NCI-H1417 treated with DMSO at 0.1 percent for 48 hours (cell line): ENCODE measurements at regions not wholly inside any gene's neighbourhood (a gene's known extent, or its start where the extent isn't known, plus 50 kb on each side); places are given as distances from the start of the nearest gene placed in this dataset.

Experiments used
- DNase-seq: peaks from one replicate; lab custom pipeline; 2025; lab: John Stamatoyannopoulos, UW

DNA sequence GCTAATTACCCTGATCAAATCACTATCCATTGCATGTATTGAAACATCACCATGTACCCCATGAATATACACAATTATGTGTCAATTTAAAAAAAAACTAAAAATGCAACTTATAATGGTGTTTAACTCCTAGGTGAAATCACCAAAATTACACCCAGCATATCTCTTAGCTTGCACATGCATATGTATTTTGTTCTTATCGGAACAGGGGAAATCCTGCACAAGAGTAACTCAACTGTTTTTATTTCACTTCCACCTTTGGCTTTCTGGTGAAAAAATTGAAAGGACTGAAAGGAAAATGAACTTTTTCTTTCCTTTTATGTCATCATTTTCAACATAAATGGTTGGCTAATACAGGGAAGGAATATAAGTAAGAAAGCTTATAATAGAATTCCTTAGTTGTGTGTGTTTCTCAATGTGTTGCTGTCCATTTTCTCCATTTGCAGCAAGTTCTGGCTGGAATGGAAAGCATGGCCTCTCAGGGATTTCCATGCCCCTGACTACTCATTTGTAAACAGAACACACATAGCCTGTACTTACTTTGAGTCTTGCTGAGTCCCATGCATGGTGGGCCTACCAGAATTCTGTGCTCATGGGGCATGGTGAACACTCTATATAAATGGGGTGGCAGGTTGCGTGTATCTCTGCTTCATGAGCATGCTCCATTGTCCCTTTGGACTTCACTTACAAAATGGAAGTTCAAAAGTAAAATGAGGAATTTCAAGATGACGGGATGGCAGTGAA lies 462.0 kb downstream of the HS3ST3B1 start:
- no peak for DNase-seq

- no peak for DNase-seq
Observed at GRCh38 chr17:14760719-14761411, 460.0 kb downstream of the HS3ST3B1 start.

GRCh38 chr17:14760212-14760611 lies 459.3 kb downstream of the HS3ST3B1 start:
- no peak for DNase-seq

- no peak for DNase-seq
Observed at GRCh38 chr17:14759325-14759724, 458.4 kb downstream of the HS3ST3B1 start.

- no peak for DNase-seq
Observed at GRCh38 chr17:14756479-14756878, 455.6 kb downstream of the HS3ST3B1 start.

DNA sequence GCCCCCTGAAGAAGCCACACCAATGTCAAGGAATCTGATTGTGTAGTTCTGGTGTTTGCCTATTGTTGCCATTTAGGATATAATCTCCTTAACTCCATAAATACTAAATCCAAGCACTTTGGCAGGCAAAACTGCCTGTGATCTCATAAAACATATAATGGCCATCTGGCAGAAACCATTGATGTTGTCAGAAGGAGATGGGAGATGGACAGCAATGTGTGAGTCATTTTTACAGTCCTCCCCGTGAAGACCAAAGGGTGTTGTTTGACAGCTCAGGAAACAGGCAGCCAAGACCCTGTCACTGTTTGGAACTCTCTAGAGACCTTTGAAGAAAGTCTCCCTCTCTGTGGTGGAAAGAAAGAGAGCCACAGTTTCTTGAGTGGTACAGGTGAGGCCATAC lies 454.1 kb downstream of the HS3ST3B1 start:
- no peak for DNase-seq

- DNase-seq = no peak
Observed at GRCh38 chr17:14753383-14753782, 452.5 kb downstream of the HS3ST3B1 start.

- no peak for DNase-seq
Observed at GRCh38 chr17:14752011-14752410, 451.1 kb downstream of the HS3ST3B1 start.

DNA sequence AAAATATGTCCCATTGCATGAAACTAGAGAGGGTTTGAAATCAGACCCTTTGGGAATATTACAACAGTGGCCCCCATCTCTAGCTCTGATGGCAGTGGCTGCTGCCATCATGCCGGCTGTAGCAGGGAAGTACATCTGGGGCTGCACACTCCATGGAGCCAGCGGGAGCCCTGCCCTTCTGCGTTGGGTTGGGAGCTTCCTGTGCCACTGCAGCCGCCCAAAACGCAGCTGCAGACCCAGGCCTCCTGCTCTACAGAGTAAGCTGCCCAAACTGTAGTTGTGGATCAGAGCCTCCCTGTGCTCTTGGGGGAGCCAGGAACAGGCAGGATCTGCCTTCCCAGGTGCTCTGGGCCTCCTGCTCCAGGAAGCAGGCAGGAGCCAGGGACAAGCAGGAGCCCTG lies 450.0 kb downstream of the HS3ST3B1 start:
- DNase-seq = no peak

DNA sequence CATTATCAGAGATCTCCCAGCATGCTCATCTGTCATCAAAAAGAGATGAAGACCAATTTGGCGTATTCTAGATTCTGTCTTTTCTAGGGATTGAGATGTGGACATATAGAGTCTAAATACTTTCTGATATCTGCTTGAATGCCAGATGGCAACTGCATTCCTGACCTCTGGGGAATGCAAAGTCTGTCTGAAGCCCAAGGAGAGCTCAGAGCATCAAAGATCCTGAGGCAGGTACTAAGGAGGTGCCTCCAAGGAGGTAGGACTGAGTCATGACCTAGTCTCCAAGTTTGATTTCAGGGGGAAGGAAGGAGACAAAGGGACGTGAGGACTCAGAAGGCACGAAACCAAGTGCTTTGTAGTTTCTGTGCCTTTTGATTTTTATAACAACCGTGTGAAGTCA lies 448.4 kb downstream of the HS3ST3B1 start:
- no peak for DNase-seq

GRCh38 chr17:14748036-14748710 lies 447.3 kb downstream of the HS3ST3B1 start:
- no peak for DNase-seq

- no peak for DNase-seq
Observed at GRCh38 chr17:14747603-14747950, 446.7 kb downstream of the HS3ST3B1 start.

GRCh38 chr17:14746822-14747602 lies 446.1 kb downstream of the HS3ST3B1 start:
- DNase-seq = no peak

GRCh38 chr17:14745541-14745940 lies 444.7 kb downstream of the HS3ST3B1 start:
- no peak for DNase-seq

GRCh38 chr17:14744761-14745473 lies 444.0 kb downstream of the HS3ST3B1 start:
- DNase-seq = no peak

DNA sequence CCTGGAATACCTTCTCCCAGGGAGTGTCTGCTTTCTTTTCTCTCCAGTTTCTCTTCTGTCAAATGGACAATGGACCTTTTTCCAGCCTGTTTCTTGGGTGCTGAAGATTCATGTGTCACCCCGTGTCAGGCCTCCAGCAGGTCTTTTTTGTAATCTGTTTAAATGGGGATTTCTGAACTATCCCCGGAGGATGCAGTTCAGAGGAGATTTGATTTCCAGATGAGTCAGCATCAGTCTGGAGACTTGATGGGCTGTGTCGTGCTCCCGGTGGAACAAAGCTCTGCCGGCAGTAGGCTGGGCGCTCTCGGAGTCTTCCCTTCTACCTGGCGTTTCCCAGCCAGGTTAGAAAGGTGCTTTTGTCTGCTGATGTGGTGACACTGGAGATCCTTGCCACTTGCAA lies 440.6 kb downstream of the HS3ST3B1 start:
- DNase-seq = no peak

DNA sequence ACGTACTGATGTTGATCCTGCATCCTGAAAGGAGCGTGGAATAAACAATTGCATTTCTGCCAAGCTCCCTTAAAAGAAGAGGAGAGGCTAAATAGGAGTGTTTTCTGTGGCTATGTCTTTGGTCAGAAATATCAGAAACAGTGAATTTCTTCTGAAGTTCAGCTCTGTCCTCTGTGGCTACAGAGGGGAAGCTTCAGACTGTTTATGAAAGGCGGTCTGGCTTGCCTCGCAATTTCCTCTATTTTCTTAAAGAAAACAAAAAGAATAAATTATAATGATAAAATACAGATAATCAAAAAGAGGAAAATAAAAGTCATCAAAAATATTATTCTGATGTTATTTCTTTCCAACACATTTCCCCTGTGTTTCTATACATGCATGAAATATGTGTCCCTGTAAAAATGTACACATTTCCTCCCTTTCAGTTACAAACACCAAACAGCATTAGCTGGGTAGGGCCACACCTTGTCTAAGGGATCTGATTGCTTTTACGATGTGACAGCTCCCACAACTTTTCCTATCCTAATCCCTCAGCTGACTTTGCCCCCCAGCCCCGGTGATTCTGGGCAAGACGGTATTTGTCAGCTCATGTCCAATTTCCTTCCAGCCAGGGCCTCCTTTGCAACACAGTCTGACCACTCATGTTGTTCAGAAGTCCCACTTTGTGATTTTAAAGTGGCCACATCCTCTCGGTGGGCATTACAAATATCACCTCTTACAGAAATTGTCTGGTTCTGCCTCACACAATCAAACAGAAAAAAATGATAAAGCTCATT lies 439.0 kb downstream of the HS3ST3B1 start:
- no peak for DNase-seq

DNA sequence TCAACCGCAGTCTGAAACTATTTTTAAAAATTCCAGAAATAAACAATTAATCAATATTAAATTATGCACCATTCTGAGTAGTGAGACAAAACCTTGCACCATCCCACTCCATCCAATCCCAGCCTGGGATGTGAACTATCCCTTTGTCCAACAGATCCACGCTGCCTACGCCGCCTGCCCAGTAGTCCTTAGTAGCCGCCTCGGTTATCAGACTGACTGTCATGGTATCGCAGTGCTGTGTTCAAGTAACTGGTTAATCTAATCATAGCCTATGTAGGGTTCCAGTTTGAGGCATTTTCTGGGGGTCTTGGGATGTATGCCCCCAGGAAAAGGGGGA lies 437.7 kb downstream of the HS3ST3B1 start:
- DNase-seq = no peak

- DNase-seq = no peak
Observed at GRCh38 chr17:14737984-14738651, 437.2 kb downstream of the HS3ST3B1 start.

DNA sequence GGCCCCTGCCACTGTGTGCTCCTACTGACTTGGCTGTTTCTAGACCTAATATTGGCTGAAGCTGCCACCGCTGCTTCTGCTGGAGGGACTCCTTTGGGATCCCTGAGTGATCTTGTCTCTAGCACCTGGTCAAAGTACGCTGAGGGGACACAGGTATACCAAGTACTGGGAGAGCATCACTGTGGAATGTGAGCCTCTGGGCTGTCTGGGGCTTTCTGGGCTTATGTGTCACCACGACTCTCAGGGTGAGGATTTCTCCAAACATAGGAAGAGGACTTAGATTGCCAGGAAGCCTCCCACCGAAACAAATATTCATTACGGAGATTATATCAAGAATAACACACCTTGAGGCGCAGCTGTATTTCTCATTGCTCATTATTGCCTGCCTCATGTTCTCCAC lies 435.8 kb downstream of the HS3ST3B1 start:
- no peak for DNase-seq

DNA sequence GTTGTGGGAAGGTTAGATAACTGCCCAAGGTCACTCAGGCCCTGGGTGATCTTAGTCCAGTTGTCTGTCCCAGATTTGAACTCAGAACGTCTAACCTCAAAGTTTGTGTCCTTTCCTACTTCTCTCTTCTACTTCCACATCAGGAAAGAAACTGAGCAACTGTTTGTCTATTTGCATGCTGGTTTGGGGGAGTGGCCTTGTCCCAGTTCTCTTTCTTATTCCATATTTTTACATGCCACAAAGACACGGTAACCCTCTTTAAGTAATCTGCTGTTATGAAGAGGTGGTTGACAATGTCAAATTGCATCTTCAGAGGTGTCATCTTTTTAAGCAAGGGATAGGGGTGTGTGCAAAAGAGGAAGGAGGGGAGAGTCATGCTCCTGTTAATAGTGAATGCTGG lies 432.5 kb downstream of the HS3ST3B1 start:
- no peak for DNase-seq
